GM23338 (cell line): ENCODE measurements at regions not wholly inside any gene's neighbourhood (a gene's known extent, or its start where the extent isn't known, plus 50 kb on each side); places are given as distances from the start of the nearest gene placed in this dataset.

Source experiments
- ATAC-seq: fragments of 200-7000 bp; cut with Tn5 transposase; 3 replicates; pipeline ENCODE4 v1.9.1; 2020
- DNase-seq: peaks from one replicate; pipeline ENCODE4 v3.0.0-alpha.2; 2015; ENCODE audit warnings: low spot score
- H2AFZ ChIP-seq: fragments of 200-600 bp; sonication (generic); 2 replicates; pipeline ENCODE4 v1.8.0; 2016; ENCODE audit warnings: antibody characterized with exemption, mild to moderate bottlenecking, moderate library complexity
- H3F3A ChIP-seq: fragments of 200-600 bp; sonication (generic); replicated peaks from 2 replicates; pipeline ENCODE4 v1.8.0; 2017; ENCODE audit warnings: antibody characterized with exemption, mixed run types, low read depth
- H3K27ac ChIP-seq: fragments of 200-600 bp; sonication (generic); 2 replicates; pipeline ENCODE4 v1.6.1; 2016; ENCODE audit warnings: low read depth
- H3K27me3 ChIP-seq: fragments of 200-600 bp; sonication (generic); 2 replicates; pipeline ENCODE4 v1.8.0; 2016; ENCODE audit warnings: mild to moderate bottlenecking, mixed run types, moderate library complexity; ENCODE audit not compliant: insufficient read depth
- H3K36me3 ChIP-seq: fragments of 200-600 bp; sonication (generic); 2 replicates; pipeline ENCODE4 v1.8.0; 2016; ENCODE audit warnings: mild to moderate bottlenecking; ENCODE audit not compliant: insufficient read depth
- H3K4me1 ChIP-seq: fragments of 200-600 bp; sonication (generic); 2 replicates; pipeline ENCODE4 v1.8.0; 2016; ENCODE audit warnings: mild to moderate bottlenecking, moderate library complexity; ENCODE audit not compliant: insufficient read depth
- H3K4me2 ChIP-seq: fragments of 200-600 bp; sonication (generic); 2 replicates; pipeline ENCODE4 v1.7.1; 2017; ENCODE audit warnings: mixed run types
- H3K4me3 ChIP-seq: fragments of 200-600 bp; sonication (generic); 2 replicates; pipeline ENCODE4 v1.6.1; 2016; ENCODE audit warnings: mixed run types
- H3K79me2 ChIP-seq: fragments of 200-600 bp; sonication (generic); replicated peaks from 2 replicates; pipeline ENCODE4 v1.8.0; 2017; ENCODE audit warnings: mild to moderate bottlenecking; ENCODE audit not compliant: insufficient read depth
- H3K9me2 ChIP-seq: fragments of 200-600 bp; sonication (generic); 2 replicates; pipeline ENCODE4 v1.8.0; 2017; ENCODE audit not compliant: insufficient read depth
- H4K20me1 ChIP-seq: fragments of 200-600 bp; sonication (generic); replicated peaks from 2 replicates; pipeline ENCODE4 v1.8.0; 2017; ENCODE audit warnings: mild to moderate bottlenecking; ENCODE audit not compliant: insufficient read depth
- H3K27ac Mint-ChIP-seq: 2 replicates; pipeline ENCODE4 v1.8.0; 2020; ENCODE audit warnings: inconsistent platforms, mild to moderate bottlenecking, moderate library complexity, mixed read lengths
- H3K27me3 Mint-ChIP-seq: 3 replicates; pipeline ENCODE4 v1.8.0; 2022; ENCODE audit warnings: low read depth, mild to moderate bottlenecking, moderate library complexity, mixed read lengths, inconsistent platforms; ENCODE audit not compliant: insufficient read depth, poor library complexity
- H3K36me3 Mint-ChIP-seq: 3 replicates; pipeline ENCODE4 v1.8.0; 2021; ENCODE audit warnings: low read depth, mild to moderate bottlenecking, inconsistent platforms, moderate library complexity, mixed read lengths
- H3K4me1 Mint-ChIP-seq: 3 replicates; pipeline ENCODE4 v1.8.0; 2020; ENCODE audit warnings: mild to moderate bottlenecking, inconsistent platforms, mixed read lengths
- H3K4me3 Mint-ChIP-seq: 3 replicates; pipeline ENCODE4 v1.8.0; 2021; ENCODE audit warnings: moderate library complexity, mild to moderate bottlenecking, inconsistent platforms, mixed read lengths
- H3K9me3 Mint-ChIP-seq: 3 replicates; pipeline ENCODE4 v1.8.0; 2020; ENCODE audit warnings: moderate library complexity, mild to moderate bottlenecking, inconsistent platforms, mixed read lengths
- EZH2 ChIP-seq: fragments of 200-600 bp; sonication (generic); IDR thresholded peaks from one replicate; pipeline ENCODE4 v1.8.0; 2017; ENCODE audit warnings: antibody characterized with exemption, mild to moderate bottlenecking, low read depth; ENCODE audit not compliant: unreplicated experiment
- EZH2phosphoT487 ChIP-seq: fragments of 200-600 bp; sonication (generic); IDR thresholded peaks from one replicate; pipeline ENCODE4 v1.8.1; 2018; ENCODE audit warnings: antibody characterized with exemption; ENCODE audit not compliant: unreplicated experiment
- NANOG ChIP-seq: IDR thresholded peaks from 2 replicates; pipeline ENCODE4 v1.6.1; 2016; ENCODE audit warnings: antibody characterized with exemption, borderline replicate concordance
- POLR2AphosphoS5 ChIP-seq: IDR thresholded peaks from 2 replicates; pipeline ENCODE4 v1.6.1; 2016; ENCODE audit warnings: antibody characterized with exemption, low read depth
- STAT1 ChIP-seq: IDR thresholded peaks from one replicate; pipeline ENCODE4 v1.6.1; 2016; ENCODE audit warnings: antibody characterized with exemption; ENCODE audit not compliant: unreplicated experiment
- ZNF114 ChIP-seq: fragments of 250-450 bp; sonication (Bioruptor Pico); IDR thresholded peaks from 2 replicates; pipeline ENCODE4 v1.5.0; 2020; ENCODE audit warnings: mild to moderate bottlenecking, moderate library complexity
- ZNF331 ChIP-seq: fragments of 250-450 bp; sonication (Bioruptor Pico); IDR thresholded peaks from 2 replicates; pipeline ENCODE4 v1.5.0; 2020; ENCODE audit warnings: low read depth, mild to moderate bottlenecking, moderate library complexity
- TF ChIP-seq, protein P1 (sequence below): IDR thresholded peaks from one replicate; pipeline ENCODE4 v1.6.1; 2018; ENCODE audit warnings: antibody characterized with exemption; ENCODE audit not compliant: unreplicated experiment
- TF ChIP-seq, protein P2 (sequence below): IDR thresholded peaks from 2 replicates; pipeline ENCODE4 v1.6.1; 2016; ENCODE audit warnings: antibody characterized with exemption
- TF ChIP-seq, protein P3 (sequence below), 2 experiments: fragments of 200-600 bp in 1 of 2; sonication (generic) in 1 of 2; conservative IDR thresholded peaks; 2 replicates each; pipeline versions ENCODE4 v1.5.1 to v1.6.1; 2016 to 2017; ENCODE audit warnings: antibody characterized with exemption in 2 of 2, low read depth in 2 of 2, mild to moderate bottlenecking in 2 of 2, moderate library complexity in 1 of 2

DNA sequence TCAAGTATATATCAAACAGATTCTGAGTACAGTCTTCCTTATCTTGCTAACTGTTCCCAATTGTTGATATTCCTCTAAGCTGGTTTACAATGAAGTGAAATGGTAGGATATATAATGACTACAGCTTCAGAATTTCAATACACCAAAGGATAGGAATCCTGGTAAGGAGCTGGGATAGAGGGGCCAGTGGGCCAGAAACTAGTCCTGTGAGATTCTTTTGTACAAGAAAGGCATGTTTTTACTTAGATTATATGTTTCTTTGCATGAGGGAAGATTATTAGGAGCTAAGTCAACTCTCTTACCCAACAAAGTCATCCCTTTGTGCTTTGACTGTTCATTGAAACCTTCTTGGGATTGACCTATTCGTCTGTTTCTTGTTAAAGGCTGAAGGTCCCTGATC is 435.7 kb downstream of the PLK2 start (continued):
- TF ChIP-seq, protein P1, sequence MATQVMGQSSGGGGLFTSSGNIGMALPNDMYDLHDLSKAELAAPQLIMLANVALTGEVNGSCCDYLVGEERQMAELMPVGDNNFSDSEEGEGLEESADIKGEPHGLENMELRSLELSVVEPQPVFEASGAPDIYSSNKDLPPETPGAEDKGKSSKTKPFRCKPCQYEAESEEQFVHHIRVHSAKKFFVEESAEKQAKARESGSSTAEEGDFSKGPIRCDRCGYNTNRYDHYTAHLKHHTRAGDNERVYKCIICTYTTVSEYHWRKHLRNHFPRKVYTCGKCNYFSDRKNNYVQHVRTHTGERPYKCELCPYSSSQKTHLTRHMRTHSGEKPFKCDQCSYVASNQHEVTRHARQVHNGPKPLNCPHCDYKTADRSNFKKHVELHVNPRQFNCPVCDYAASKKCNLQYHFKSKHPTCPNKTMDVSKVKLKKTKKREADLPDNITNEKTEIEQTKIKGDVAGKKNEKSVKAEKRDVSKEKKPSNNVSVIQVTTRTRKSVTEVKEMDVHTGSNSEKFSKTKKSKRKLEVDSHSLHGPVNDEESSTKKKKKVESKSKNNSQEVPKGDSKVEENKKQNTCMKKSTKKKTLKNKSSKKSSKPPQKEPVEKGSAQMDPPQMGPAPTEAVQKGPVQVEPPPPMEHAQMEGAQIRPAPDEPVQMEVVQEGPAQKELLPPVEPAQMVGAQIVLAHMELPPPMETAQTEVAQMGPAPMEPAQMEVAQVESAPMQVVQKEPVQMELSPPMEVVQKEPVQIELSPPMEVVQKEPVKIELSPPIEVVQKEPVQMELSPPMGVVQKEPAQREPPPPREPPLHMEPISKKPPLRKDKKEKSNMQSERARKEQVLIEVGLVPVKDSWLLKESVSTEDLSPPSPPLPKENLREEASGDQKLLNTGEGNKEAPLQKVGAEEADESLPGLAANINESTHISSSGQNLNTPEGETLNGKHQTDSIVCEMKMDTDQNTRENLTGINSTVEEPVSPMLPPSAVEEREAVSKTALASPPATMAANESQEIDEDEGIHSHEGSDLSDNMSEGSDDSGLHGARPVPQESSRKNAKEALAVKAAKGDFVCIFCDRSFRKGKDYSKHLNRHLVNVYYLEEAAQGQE: no peak

DNA sequence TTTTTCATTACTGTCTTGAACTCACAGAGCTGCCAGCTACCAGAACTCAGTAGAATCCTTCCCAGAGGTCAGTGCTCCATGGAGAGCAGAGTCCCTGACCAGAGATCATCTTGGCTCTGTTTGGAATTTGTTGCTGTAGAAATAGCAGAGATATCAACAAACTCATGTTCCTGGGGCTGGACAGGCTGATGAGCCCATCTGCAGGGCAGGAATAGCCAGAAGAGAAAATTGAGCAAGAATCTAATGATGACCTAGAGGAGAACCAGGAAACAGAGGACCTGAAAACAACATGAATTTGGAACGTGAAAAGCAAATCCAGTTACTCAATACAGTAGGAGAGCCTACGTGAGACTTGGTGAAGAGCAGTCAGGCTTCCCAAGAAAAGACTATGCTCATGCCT is 437.8 kb downstream of the PLK2 start:
- H2AFZ ChIP-seq: no peak overlapping the region
- no peaks in the 10 kb centered on the region for H3K36me3 ChIP-seq
- H3K4me2 ChIP-seq: no peak overlapping the region
- H3K9me2 ChIP-seq: no peaks in the 10 kb centered on the region
- H3K27me3 ChIP-seq: no peaks in the 10 kb centered on the region
- no peak overlapping the region for H3K4me3 ChIP-seq
- no peaks in the 10 kb centered on the region for H4K20me1 ChIP-seq
- no peaks in the 10 kb centered on the region for H3K79me2 ChIP-seq
- Mint-ChIP-seq H3K9me3 (no peaks in the 10 kb centered on the region), H3K27me3 (no peaks in the 10 kb centered on the region), H3K4me1 (no peaks in the 10 kb centered on the region), H3K4me3 (no peak overlapping the region), H3K27ac (no peak overlapping the region), H3K36me3 (no peaks in the 10 kb centered on the region)
- H3F3A ChIP-seq: no peaks in the 10 kb centered on the region
- H3K4me1 ChIP-seq: no peaks in the 10 kb centered on the region
- no peak for DNase-seq
- no peak for ATAC-seq
- H3K27ac ChIP-seq: no peak overlapping the region
- TF ChIP-seq ZNF331 (no peak), NANOG (no peak), EZH2phosphoT487 (no peak), POLR2AphosphoS5 (no peak), STAT1 (no peak), ZNF114 (CRISPR knock-in tag) (no peak), EZH2 (no peak)
- TF ChIP-seq, protein P2, sequence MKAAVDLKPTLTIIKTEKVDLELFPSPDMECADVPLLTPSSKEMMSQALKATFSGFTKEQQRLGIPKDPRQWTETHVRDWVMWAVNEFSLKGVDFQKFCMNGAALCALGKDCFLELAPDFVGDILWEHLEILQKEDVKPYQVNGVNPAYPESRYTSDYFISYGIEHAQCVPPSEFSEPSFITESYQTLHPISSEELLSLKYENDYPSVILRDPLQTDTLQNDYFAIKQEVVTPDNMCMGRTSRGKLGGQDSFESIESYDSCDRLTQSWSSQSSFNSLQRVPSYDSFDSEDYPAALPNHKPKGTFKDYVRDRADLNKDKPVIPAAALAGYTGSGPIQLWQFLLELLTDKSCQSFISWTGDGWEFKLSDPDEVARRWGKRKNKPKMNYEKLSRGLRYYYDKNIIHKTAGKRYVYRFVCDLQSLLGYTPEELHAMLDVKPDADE: no peak
- TF ChIP-seq, protein P3, sequence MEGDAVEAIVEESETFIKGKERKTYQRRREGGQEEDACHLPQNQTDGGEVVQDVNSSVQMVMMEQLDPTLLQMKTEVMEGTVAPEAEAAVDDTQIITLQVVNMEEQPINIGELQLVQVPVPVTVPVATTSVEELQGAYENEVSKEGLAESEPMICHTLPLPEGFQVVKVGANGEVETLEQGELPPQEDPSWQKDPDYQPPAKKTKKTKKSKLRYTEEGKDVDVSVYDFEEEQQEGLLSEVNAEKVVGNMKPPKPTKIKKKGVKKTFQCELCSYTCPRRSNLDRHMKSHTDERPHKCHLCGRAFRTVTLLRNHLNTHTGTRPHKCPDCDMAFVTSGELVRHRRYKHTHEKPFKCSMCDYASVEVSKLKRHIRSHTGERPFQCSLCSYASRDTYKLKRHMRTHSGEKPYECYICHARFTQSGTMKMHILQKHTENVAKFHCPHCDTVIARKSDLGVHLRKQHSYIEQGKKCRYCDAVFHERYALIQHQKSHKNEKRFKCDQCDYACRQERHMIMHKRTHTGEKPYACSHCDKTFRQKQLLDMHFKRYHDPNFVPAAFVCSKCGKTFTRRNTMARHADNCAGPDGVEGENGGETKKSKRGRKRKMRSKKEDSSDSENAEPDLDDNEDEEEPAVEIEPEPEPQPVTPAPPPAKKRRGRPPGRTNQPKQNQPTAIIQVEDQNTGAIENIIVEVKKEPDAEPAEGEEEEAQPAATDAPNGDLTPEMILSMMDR (conservative IDR thresholded peaks at IDR 0.05; ENCODE audit: low read depth in 2 of 2): no peak
- TF ChIP-seq, protein P1: no peak
